HS-5 (cell line): ENCODE measurements at regions not wholly inside any gene's neighbourhood (a gene's known extent, or its start where the extent isn't known, plus 50 kb on each side); places are given as distances from the start of the nearest gene placed in this dataset.

Experiments used
- DNase-seq: peaks from one replicate; pipeline ENCODE4 v3.0.0-alpha.2; 2012; ENCODE audit warnings: low read depth

DNA sequence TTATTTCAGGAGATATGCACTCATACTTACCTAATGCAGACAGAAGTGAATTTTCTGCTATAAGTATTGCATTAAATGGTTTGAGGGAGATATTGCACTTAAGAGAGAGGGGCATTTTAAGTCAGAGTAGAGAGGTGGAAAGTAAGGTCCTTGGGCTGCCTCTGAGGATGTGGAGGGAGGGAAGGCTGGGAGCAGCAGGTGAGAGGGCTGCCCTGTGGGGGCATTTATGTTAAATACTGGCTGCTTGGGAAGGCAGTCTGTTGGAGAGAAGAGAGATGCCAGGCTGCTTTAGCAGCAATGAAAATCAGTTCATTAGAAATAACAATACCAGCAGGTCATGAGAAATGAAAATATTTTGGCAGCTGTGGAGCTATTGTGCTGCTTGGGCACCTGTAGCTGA is 576.2 kb upstream of the HS6ST1 start:
- DNase-seq = no peak

DNA sequence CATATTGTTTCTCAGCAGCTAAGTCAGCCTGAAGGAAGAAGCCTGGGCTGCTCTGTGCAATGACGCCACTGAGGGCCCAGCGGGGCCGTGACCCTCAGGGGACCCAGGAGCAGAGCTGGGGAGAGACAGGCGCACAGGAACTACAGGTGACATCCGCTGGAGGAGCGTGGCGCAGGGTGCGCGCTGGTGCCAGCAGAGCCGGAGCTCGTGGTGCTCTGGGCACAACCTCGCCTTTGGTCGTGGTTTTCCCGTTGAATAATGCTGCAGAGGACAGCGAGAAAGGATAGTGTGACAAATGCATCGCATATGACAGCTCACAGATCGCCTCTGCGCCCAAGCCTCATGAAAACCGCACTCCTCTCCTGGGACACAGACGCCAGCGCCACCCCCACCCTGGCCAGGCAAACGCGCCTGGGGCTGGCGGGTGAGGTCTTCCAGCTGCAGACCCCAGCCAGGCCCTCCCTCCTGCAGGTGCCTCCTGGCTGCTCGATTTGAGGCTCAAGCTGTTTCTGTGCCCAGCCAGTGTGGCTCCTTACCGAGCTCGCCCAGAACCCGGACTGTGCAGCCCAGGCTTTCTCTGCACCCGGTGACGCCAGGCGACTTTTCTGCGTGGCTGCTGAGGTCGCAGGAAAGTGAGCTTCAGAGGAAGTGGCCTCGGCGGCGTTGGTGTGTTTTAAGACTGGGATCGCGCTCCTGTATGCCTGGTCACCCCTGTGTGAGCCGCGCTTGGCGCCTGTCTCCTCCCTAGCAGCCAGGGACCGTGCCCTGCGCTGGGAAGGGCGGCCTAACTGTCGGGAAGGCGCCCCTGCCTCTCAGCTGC is 583.1 kb upstream of the HS6ST1 start:
- DNase-seq = no peak

DNA sequence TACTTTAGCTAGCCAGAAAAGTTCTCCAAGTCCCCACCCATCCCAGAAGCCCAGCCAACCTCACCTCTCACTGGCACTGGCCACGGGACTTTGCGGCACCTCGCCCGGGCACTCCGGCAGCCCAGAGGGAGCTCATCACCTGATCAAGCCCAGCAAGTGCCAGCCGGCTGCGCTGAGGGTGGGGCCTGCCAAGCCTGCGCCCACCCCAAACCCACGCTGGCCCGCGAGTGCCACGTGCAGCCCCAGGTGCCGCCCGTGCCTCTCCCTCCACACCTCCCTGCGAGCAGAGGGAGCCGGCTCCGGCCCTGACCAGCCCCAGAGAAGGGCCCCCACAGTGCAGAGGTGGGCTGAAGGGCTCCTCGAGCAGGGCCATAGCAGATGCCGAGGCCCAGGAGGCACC is 585.0 kb upstream of the HS6ST1 start:
- DNase-seq = no peak

DNA sequence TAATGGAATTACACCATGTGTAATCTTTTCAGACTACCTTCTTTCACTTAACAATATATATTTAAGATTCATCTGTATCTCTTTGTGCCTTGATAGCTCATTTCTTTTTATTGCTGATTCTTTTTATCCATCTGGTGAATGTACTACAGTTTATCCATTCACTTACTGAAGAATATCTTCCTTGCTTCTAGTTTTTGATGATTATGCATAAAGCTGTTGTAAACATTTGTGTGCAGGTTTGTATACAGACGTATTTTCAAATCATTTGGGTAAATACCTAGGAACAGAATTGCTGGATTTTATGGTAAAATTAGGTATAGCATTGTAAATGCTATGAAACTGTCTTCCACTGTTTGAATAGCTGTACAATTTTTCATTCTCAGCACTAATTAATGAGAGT is 592.6 kb upstream of the HS6ST1 start:
- no peak for DNase-seq

DNA sequence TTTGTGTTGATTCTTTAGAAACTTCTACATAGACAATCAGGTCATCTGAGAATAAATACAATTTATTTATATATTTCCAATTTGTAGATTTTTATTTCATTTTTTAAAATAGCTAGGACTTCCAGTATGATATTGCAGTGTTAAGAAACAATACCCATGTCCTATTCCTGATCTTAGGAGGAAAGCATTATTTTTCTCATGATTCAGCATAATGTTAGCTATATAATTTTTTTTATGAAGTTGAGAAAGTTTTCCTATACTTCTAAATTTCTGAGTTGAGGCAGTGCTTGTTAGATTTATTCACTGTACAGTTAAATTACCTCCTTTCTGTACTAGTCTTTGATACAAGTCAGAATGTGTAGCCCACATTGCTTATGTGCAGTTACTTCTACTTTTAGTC is 595.7 kb upstream of the HS6ST1 start:
- no peak for DNase-seq

DNA sequence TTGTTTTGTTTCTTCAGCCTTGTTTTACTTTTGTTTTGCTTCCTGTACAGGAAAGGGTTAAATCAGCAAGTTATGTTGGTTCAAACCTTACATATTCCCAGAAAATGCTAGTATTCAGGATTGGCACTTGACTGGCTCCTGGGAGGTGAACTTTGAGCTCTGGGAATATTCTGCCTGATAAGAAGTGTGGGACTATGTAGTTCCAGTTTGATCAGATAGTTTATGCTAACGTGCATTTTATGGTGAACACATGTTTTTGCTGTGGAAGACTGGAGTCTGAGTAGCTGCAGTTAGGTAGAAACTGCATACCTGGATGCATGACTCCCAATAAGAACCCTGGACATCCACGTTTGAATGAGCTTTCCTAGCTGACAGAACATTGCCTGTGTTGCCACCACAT is 603.1 kb upstream of the HS6ST1 start:
- DNase-seq = no peak

DNA sequence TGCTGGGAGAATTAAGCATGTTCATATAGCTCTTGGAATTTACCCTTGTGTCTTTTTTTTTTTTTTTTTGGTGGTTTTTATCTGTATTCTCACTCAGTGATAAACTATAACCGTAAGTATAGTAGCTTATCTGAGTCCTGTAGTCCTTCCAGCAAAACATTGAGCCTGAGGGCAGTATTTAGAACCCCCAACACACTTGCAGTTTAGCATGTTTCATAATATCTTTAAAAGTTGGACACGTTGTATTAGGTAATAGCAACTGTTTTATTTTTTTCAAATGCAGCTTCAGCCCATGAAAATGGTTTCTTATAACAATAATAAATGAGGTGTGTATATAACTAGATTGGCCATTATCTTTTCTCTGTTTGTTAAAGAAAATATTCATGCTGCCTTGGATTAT is 603.5 kb upstream of the HS6ST1 start:
- DNase-seq = no peak

DNA sequence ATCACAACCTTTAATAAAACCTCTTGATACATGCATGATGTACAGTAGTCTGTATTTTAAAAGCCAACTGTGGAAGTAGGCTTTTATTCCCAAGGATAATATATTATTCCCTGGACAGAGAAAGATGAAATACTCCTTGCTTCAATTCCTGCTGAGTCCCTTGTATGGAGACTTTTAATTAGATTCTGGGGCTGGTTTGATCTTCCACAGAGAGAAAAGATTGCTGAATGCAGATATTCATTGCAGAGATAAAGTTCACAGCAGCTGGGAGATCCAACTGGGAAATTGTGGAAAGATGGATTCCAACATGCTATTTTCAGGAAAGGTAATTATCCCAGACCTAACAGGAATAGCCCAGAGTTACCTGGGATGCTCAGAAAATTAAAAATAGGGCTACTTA is 607.0 kb upstream of the HS6ST1 start:
- no peak for DNase-seq

DNA sequence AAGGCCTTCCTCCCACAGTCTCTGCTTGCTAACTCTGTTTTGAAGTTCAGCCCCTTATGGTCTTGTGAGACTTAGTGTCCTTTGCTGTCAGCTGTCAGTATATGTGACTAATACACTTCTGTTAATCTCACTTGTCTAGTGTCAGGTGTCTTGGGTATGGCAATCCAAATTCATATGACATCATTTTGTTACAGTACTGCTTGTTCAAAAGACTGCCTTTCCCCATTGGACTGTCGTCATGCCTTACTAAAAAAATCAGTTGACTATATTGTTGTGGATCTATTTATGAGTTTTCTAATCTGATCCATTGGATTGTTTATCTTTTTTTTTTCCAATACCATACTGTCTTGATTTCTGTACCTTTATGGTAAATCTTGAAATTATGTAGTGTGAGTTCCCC is 611.4 kb upstream of the HS6ST1 start:
- no peak for DNase-seq

DNA sequence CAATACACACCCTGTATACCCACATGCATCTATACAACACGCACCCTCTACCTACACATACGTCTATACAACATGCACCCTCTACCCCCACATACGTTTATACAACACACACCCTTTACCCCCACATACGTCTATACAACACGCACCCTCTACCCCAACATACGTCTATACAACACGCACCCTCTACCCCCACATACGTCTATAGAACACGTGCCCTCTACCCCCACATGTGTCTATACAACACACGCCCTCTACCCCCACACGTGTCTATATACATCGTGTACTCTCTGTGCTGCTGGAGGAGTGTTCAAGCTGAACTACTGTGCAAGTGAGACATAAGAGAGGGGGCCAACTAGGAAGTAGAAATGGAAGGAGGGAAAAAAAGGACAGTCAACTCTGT is 621.7 kb upstream of the HS6ST1 start:
- no peak for DNase-seq

DNA sequence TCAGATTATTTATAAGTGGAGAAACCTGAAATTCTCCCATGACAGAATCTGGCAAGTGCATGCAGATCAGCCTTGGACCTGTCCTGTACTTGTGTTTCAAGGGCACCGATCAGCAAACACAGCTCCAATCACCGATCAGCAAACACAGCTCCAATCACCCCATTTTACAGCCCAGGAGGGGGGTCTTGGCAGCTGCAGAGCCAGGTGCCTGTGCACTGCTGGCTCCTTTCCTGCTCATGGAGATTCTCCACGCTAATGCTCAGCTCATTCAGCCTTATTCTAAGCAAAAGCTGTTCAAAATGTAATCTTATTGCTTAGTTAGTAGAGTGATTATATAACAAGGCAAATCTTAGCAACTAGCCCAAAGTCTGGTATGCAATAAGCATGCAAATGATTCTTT is 623.1 kb upstream of the HS6ST1 start:
- no peak for DNase-seq

DNA sequence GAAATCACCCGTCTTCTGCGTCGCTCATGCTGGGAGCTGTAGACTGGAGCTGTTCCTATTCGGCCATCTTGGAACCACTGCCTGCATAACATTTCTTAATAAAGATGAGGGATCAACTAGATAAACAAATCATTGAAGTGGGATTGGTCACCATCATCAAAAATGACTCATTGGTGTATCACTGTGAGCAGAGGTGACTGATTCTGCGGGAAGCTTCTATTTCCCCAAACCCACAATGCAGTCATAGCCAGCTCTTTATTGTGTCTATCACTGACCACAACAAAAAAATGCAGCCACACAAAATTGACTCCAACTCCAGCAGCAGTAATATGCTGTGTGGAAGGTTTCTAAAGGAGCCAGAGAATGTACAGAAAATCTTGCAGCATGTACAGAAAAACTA is 630.7 kb upstream of the HS6ST1 start:
- DNase-seq = no peak

DNA sequence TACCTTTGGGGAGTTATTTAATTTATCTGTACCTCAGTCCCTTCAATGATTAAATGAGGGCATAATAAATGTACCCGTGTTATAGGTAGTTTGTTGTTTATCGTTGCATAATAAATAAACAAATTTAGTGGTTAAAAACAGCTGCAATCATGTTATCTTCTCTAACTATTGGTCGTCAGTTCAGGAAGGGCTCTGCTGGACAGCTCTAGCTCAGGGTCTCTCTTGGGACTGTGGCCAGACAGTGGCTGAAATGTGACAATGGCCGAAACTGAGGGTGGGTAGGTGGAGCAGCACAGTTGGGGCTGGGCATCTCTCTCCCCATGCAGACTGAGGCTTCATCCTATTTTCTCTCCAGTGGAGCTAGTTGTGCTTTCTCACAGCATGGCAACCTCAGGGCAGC is 632.1 kb upstream of the HS6ST1 start:
- DNase-seq = no peak

DNA sequence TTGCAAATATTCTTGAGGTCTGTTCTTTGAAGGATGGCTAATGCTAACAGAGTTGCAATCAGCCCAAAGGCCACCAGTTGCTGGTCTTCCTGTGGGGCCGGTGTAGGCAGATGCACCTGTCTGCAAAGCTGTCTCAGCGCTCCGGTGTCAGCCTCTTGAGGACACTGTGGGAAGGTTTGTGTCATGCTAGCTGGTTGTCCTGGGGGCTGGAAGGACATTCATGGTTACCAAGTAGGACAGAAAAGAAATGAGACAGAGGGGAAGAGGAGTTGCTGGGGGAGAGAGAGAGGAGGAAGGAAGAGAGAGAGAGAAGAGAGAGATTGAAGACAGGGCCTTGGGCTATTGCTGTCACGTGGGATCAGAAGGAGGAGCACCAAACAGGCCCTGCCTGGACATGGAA is 639.6 kb upstream of the HS6ST1 start:
- DNase-seq = no peak

DNA sequence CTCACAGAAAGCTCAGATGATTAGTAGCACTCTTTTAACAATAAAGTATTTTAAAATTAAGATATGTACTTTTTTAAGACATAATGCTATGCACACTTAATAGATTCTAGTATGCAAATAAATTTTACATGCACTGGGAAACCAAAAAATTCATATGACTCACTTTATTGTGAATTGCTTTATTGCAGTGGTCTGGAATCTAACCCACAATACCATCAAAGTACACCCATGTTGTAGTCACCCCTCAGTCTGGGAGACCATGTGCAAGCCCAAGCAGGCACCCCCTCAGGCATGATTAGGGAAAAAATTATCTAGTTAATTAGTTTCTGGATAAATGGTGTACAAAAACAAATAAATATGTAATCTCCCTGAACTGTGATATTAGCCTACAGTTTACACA is 649.0 kb upstream of the HS6ST1 start:
- no peak for DNase-seq

DNA sequence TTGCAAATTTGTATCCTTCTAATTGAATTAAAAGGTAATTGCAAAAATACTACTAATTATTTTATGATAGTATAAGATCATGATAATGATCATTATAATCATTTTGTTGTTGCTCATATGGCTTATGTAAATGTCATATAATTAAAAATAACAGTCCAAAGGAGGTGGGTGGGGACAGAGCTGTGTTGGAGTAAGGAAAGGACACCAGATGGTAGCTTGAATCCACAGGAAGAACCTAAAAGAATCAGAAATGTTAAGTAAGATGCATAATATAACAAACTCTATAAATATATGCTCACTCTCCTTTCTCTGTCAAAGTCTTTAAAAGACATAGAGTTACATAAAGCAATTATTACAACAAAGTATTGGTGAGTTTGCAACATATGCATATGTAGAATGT is 650.7 kb upstream of the HS6ST1 start:
- DNase-seq = no peak

DNA sequence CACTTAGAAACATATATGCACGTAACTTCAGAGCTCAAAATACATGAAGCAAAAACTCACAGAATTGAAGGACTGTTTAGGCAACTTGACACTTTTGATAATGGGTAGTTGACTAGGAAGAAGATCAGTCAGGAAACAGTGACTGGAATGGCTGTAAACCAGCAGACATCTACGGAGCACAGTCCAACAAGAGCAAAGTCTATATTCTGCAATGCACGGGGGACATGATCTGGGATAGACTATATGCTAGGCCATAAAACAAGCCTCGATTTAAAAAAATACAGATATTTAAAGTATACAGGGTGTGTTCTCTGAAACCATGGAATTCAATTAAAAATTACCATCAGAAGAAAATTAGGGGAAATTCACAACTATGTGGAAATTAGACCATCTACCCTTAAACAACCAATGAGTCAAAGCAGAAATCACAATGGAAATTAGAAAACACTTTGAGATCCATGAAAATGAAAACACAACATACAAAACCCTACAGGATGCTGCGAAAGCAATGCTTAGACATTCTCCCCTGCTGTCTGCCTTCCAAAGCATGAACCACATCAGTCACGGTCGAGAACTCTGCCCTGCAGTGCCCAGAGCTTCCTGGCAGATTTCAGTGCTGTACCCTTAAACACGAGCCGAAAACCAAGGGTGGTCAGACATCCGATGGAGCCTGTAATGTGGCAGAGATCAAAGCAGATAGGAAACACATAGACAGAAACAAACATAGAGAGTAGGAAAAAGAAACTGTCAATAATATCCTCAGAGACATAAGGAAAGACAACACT is 651.9 kb upstream of the HS6ST1 start:
- no peak for DNase-seq

DNA sequence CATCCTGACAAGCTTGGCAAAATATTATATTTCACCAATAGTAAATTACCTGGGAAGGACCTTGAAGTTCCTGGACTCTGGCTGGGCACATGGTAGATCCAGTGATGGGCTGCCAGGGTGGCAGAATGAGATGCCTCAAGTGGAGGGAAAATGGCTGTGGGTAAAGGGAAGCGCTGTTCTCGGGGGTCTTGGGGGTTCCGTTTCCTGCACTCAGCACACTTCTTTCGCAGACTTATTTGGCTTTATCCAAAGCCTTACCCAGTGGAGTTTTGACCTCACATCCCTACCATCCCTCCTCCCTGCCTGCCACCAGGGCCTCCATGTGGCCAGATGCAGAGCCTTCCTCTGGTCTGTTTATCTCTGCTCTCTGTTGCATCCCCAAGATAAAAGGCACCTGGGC is 654.9 kb upstream of the HS6ST1 start:
- DNase-seq = no peak

DNA sequence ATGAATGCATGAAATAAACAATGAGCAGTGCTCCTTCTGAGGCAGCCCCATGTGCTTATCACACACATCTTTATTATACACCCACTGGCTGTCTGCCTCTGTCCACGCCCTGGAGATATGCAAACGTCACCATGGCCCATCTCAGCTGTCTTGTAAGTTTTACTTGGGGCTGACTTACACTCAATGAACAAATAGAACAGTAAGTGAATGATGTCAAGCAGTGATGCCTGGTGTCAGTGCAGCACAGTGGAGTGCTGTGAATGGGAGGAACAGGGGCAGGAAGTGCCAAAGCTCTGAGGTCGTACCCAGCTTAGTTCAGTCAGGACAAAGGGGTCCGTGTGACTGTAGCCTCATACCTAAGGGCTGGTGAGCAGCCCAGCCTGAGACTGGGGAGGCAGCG is 659.5 kb upstream of the HS6ST1 start:
- no peak for DNase-seq

DNA sequence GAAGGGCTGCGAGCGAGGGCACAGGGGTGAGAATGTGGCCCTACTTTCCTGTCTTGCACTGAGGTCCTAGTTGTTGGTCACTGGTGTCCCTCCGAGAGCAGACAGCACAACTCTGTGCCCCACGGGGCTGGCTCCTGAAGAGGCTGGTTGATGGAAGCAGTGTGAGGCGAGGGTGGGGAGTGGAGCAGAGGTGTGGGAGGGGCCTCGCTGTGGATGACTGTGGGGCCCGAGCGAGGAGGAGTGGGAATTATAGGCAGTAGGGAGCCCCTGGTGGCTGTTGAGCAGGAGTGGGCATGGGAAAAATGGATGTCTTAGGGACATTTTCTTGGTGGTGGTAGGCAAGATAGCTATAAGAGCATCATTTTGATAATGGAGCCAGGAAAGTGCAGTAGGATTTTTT is 660.5 kb upstream of the HS6ST1 start:
- DNase-seq = no peak

DNA sequence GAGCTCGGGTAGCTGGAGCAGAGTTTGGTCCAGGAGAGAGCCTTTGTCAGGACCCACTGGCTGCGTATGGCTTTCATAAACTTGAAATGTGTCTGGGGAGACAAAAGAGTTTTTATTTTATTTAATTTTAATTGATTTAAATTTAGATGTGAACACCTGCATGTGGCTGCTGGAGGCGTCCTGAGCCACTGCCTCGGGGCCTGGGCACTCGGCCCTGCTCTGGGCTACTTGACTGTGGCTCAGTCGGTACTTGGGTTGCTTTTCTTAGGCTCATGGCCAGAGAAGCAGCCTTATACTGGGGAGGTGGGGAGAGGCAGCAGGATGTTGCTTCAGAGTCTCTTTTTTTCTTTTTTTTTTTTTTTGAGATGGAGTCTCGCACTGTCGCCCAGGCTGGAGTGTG is 661.8 kb upstream of the HS6ST1 start:
- DNase-seq = no peak

DNA sequence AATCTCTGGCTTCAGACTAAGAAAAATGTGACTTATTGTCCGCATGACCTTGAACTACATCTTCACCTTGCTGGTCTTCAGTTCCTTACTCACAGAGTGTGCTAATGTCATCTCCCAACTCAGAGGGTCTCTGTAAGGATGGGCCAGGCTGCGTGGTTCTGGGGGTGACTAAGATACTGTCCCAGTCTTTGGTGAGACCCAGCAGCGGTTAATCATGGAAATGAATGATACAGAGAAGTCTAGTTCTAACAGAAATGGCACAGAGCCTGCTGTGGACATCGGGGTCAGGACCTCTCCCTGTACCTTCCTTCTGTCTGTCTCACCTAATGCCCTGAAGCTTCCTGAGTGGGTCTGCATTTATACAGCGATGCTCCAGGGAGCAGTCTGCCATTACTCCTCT is 662.7 kb upstream of the HS6ST1 start:
- no peak for DNase-seq

DNA sequence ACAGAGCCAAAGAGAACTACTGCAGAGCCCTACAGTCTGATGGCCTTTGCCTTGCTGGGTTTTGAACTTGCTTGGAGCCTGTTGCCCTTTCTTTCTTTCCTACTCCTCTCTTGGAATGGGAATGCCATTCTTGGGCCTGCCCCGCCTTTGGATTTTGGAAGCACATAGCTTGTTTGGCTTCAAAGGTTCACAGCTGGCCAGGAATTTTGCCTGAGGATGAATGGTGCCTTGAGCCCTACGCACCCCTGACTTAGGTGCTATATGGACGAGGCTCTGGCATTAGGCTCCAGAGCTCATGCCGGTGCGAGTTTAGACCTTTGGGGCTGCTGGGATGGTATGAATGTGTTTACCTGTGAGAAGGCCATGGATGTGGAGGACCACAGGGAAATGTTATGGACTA is 663.3 kb upstream of the HS6ST1 start:
- no peak for DNase-seq

DNA sequence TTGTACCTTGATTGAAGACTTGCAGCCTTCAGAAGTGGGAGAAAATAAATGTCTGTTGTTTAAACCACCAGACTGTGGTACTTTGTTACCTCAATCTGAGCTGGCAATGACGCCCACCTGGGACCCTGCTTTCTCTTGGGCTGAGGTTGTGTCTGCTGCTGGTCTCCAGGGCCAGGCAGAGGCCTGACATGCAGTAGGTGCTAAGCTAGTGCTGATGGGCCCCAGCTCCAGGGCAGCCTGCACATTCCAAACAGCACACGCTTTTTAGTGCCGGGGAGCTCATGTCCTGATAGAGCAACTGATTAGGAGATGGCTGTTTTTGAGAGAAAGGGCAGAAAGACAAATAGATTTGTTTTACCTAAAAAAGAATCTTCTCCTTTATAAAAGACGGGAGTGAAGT is 664.0 kb upstream of the HS6ST1 start:
- no peak for DNase-seq
